OCI-LY7 (cell line): ENCODE measurements at regions not wholly inside any gene's neighbourhood (a gene's known extent, or its start where the extent isn't known, plus 50 kb on each side); places are given as distances from the start of the nearest gene placed in this dataset.
"Not testable (repeated sequence)": the region's sequence is repeated elsewhere in the genome, so short reads cannot be mapped to it uniquely, and the experiment has no call there.

Source experiments
- BruUV-seq: library from RNA; stranded (reverse); fragments of 400-500 nt; replicated peaks from 2 replicates; lab custom pipeline; 2021; lab: Mats Ljungman, UMichigan
- CTCF ChIA-PET: fragments of 300-600 bp; sonication (Branson Sonifier 250); formaldehyde crosslinking; loops from one replicate; lab custom pipeline; 2022; ENCODE audit warnings: antibody characterized with exemption; ENCODE audit not compliant: unreplicated experiment; lab: Charles Lee
- POLR2A ChIA-PET: fragments of 300-600 bp; sonication (Branson Sonifier 250); formaldehyde crosslinking; loops from one replicate; lab custom pipeline; 2022; ENCODE audit warnings: antibody characterized with exemption; lab: Charles Lee
- DNase-seq: peaks from one replicate; pipeline ENCODE4 v3.0.0-alpha.2; 2015; ENCODE audit warnings: low spot score
- H2AFZ ChIP-seq: fragments of 200-600 bp; sonication (generic), shearing (Covaris generic); 2 replicates; pipeline ENCODE4 v1.6.1; 2014; ENCODE audit warnings: mild to moderate bottlenecking, antibody characterized with exemption, low read length, moderate library complexity
- H3K27ac ChIP-seq: fragments of 200-600 bp; sonication (generic); 2 replicates; pipeline ENCODE4 v1.5.1; 2014; ENCODE audit warnings: mixed run types, low read depth, mild to moderate bottlenecking, moderate library complexity, low read length, inconsistent platforms; ENCODE audit not compliant: poor library complexity, severe bottlenecking
- H3K36me3 ChIP-seq: fragments of 200-600 bp; sonication (generic); 2 replicates; pipeline ENCODE4 v1.6.1; 2014; ENCODE audit warnings: mild to moderate bottlenecking, antibody characterized with exemption, low read length, moderate library complexity, mixed read lengths; ENCODE audit not compliant: insufficient read depth
- H3K4me1 ChIP-seq: fragments of 200-600 bp; sonication (generic); 2 replicates; pipeline ENCODE4 v1.5.1; 2014; ENCODE audit warnings: mild to moderate bottlenecking, low read length; ENCODE audit not compliant: insufficient read depth, poor library complexity, severe bottlenecking
- H3K4me2 ChIP-seq: fragments of 200-600 bp; sonication (generic); 2 replicates; pipeline ENCODE4 v1.6.1; 2014; ENCODE audit warnings: mild to moderate bottlenecking, low read length
- H3K4me3 ChIP-seq: fragments of 200-600 bp; sonication (generic); 2 replicates; pipeline ENCODE4 v1.5.1; 2014; ENCODE audit warnings: mild to moderate bottlenecking, low read depth, low read length; ENCODE audit not compliant: poor library complexity, severe bottlenecking
- H3K79me2 ChIP-seq: fragments of 200-600 bp; sonication (generic); 2 replicates; pipeline ENCODE4 v1.6.1; 2016; ENCODE audit warnings: low read depth, mild to moderate bottlenecking, low read length, moderate library complexity, mixed read lengths; ENCODE audit not compliant: insufficient read depth
- H3K9me2 ChIP-seq: fragments of 200-600 bp; sonication (generic); 2 replicates; pipeline ENCODE4 v1.6.1; 2016; ENCODE audit warnings: mild to moderate bottlenecking, low read length, mixed read lengths; ENCODE audit not compliant: insufficient read depth
- H3K9me3 ChIP-seq: fragments of 200-600 bp; sonication (generic); 2 replicates; pipeline ENCODE4 v1.6.1; 2014; ENCODE audit warnings: mild to moderate bottlenecking, mixed run types, low read length, mixed read lengths
- H4K20me1 ChIP-seq: fragments of 200-600 bp; sonication (generic); 2 replicates; pipeline ENCODE4 v1.6.1; 2014; ENCODE audit warnings: mild to moderate bottlenecking, antibody characterized with exemption, low read length, moderate library complexity, mixed read lengths; ENCODE audit not compliant: insufficient read depth
- EZH2phosphoT487 ChIP-seq: fragments of 200-600 bp; sonication (generic); IDR thresholded peaks from 2 replicates; pipeline ENCODE4 v1.6.1; 2018; ENCODE audit warnings: low read depth, borderline replicate concordance, mild to moderate bottlenecking, mixed run types, antibody characterized with exemption, low read length, moderate library complexity, mixed read lengths
- intact Hi-C: fragments of 100-400 bp; cut with micrococcal nuclease; formaldehyde crosslinking; loops from one replicate; pipeline ENCODE4 v1.10.0; 2022; ENCODE audit not compliant: unreplicated experiment
- TF ChIP-seq, protein P1 (sequence below): fragments of 200-600 bp; sonication (generic); conservative IDR thresholded peaks from 2 replicates; pipeline ENCODE4 v1.5.1; 2014; ENCODE audit warnings: mild to moderate bottlenecking, antibody characterized with exemption, low read length, moderate library complexity, mixed read lengths

DNA sequence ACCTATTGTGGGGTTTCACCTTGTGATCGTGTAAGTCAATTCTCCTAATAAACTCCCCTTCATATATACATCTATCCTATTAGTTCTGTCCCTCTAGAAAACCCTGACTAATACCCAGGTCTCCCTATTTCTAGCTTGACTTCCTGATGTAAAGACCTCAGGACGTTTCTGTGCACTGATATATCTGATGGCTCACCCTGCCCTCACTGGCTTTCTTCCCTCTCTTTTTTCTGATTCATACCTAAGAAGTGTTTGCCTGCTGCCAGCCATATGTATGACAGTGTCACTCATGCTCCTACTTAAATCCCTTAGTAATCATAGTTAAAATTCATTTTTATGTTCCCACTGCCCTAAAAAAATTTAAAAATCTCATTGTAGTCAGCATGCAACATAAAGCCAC, 124.8 kb upstream of the CCNG1 start:
- no peak overlapping the region for H2AFZ ChIP-seq
- TF ChIP-seq, protein P1, sequence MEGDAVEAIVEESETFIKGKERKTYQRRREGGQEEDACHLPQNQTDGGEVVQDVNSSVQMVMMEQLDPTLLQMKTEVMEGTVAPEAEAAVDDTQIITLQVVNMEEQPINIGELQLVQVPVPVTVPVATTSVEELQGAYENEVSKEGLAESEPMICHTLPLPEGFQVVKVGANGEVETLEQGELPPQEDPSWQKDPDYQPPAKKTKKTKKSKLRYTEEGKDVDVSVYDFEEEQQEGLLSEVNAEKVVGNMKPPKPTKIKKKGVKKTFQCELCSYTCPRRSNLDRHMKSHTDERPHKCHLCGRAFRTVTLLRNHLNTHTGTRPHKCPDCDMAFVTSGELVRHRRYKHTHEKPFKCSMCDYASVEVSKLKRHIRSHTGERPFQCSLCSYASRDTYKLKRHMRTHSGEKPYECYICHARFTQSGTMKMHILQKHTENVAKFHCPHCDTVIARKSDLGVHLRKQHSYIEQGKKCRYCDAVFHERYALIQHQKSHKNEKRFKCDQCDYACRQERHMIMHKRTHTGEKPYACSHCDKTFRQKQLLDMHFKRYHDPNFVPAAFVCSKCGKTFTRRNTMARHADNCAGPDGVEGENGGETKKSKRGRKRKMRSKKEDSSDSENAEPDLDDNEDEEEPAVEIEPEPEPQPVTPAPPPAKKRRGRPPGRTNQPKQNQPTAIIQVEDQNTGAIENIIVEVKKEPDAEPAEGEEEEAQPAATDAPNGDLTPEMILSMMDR: no peak
- TF ChIP-seq EZH2phosphoT487: no peak
- intact Hi-C loops: no loop called here
- no peak for DNase-seq
- no peaks in the 10 kb centered on the region for H4K20me1 ChIP-seq
- BruUV-seq: no TSS peak
- no peaks in the 10 kb centered on the region for H3K79me2 ChIP-seq
- H3K4me1 ChIP-seq: no peaks in the 10 kb centered on the region
- H3K36me3 ChIP-seq: no peaks in the 10 kb centered on the region
- H3K27ac ChIP-seq: no peak overlapping the region
- no peaks in the 10 kb centered on the region for H3K9me2 ChIP-seq
- no peak overlapping the region for H3K4me3 ChIP-seq
- no peak overlapping the region for H3K4me2 ChIP-seq
- ChIA-PET CTCF (no interaction called here), POLR2A (interaction anchor here (0.6 kb wide), 1 partner anchor 10 kb away, joined by 5 read pairs; no protein-coding TSS in a partner anchor)
- H3K9me3 ChIP-seq: no peaks in the 10 kb centered on the region

DNA sequence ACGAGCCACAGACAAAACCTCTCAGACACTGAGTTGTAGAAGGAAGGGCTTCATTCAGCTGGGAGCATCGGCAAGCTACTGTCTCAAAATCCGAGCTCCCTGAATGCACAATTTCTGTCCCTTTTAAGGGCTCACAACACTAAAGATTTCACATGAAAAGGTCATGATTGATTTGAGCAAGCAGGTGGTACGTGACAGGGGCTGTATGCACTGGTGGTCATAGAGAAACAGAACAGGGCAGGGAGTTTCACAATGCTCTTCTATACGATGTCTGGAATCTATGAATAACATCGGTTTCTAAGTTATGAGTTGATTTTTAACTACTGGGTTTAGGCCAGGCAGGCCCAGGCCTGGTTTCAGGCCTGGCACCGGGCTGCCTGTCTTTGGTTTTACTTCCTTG, 124.3 kb upstream of the CCNG1 start:
- POLR2A ChIA-PET, H3K4me3 ChIP-seq, BruUV-seq, H3K9me3 ChIP-seq, H3K9me2 ChIP-seq, H3K4me1 ChIP-seq, DNase-seq, H3K27ac ChIP-seq, H3K36me3 ChIP-seq, H3K4me2 ChIP-seq, CTCF ChIA-PET, H2AFZ ChIP-seq, H4K20me1 ChIP-seq, H3K79me2 ChIP-seq, intact Hi-C loops: not testable (repeated sequence)

DNA sequence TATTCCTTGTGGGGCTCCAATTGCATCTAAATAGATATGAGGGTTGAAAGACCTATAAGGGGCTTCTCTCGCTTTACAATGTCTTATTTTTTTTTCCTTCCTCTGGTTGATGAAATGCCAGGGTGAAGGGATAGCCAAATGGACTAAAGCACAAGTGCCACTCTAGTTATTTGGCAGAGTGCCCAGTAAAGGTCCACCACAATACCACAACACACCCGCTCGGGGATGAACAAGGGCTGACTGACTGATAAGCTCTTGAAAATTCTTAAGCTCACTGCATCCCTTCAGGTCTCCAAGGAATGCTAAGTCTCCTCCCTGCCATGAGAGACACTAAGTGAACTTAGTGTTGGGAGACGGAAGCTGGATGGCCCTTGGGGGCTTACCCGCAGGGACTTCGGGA, 121.0 kb upstream of the CCNG1 start:
- H3K4me1 ChIP-seq, intact Hi-C loops, CTCF ChIA-PET, H3K79me2 ChIP-seq, DNase-seq, H3K4me2 ChIP-seq, H3K9me3 ChIP-seq, H4K20me1 ChIP-seq, H3K4me3 ChIP-seq, H3K36me3 ChIP-seq, H3K9me2 ChIP-seq, H2AFZ ChIP-seq, BruUV-seq, H3K27ac ChIP-seq: not testable (repeated sequence)
- POLR2A ChIA-PET: interaction anchor here (0.8 kb wide), 1 partner anchor 681 kb away, joined by 3 read pairs; no protein-coding TSS in a partner anchor

DNA sequence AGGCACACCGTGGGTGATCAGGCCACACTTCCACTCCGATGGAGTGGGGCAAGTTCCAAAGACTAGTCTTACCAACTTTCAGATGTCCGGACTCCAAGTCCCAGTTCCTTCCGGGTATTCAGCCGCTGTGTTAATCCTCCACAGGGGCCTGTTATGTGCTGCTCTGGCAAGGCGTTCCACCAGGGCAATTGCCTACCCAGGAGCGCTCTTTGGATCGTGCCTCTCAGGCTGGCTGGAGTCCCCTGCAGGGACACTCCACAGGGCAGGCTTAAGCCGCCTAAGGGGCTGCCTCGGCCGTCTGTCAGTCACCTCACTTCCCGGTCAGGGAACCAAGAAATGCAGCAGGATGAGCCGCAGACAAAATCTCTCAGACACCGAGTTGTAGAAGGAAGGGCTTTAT, 118.7 kb upstream of the CCNG1 start:
- DNase-seq: no peak
- H3K4me3 ChIP-seq: no peak overlapping the region
- CTCF ChIA-PET: no interaction called here
- no peak for TF ChIP-seq EZH2phosphoT487
- TF ChIP-seq, protein P1: no peak
- no peak overlapping the region for H3K27ac ChIP-seq
- no peak overlapping the region for H3K4me2 ChIP-seq
- no peaks in the 10 kb centered on the region for H3K4me1 ChIP-seq
- no peaks in the 10 kb centered on the region for H3K79me2 ChIP-seq
- no peak overlapping the region for H2AFZ ChIP-seq
- intact Hi-C loops: no loop called here
- no peaks in the 10 kb centered on the region for H3K9me3 ChIP-seq
- H4K20me1 ChIP-seq: no peaks in the 10 kb centered on the region
- no TSS peak for BruUV-seq
- H3K9me2 ChIP-seq: no peaks in the 10 kb centered on the region
- POLR2A ChIA-PET: no interaction called here
- H3K36me3 ChIP-seq: no peaks in the 10 kb centered on the region
